AG04449 (cell line): ENCODE measurements at regions not wholly inside any gene's neighbourhood (a gene's known extent, or its start where the extent isn't known, plus 50 kb on each side); places are given as distances from the start of the nearest gene placed in this dataset.
"Not testable (repeated sequence)": the region's sequence is repeated elsewhere in the genome, so short reads cannot be mapped to it uniquely, and the experiment has no call there.

Experiments
- CTCF ChIA-PET: fragments of 350-600 bp; formaldehyde crosslinking; extraction: SDS; loops from one replicate; lab custom pipeline; 2021; ENCODE audit warnings: antibody characterized with exemption; lab: Yijun Ruan, JAX
- POLR2A ChIA-PET: fragments of 400-600, 350-600 bp; formaldehyde crosslinking; extraction: SDS; loops from one replicate; lab custom pipeline; 2020; ENCODE audit warnings: antibody characterized with exemption, inconsistent platforms; lab: Yijun Ruan, JAX
- DNase-seq: peaks from one replicate; pipeline ENCODE4 v3.0.0-alpha.2; 2010; ENCODE audit warnings: low read depth, low spot score
- H3K4me3 ChIP-seq: 2 replicates; pipeline ENCODE4 v1.5.1; 2011; ENCODE audit warnings: low read depth, mild to moderate bottlenecking, control low read depth, low read length
- CTCF ChIP-seq: IDR thresholded peaks from one replicate; pipeline ENCODE4 v1.5.1; 2011; ENCODE audit warnings: mild to moderate bottlenecking, moderate library complexity, low read length, control low read depth, inconsistent platforms; ENCODE audit not compliant: insufficient read depth; ENCODE audit errors: missing control alignments

DNA sequence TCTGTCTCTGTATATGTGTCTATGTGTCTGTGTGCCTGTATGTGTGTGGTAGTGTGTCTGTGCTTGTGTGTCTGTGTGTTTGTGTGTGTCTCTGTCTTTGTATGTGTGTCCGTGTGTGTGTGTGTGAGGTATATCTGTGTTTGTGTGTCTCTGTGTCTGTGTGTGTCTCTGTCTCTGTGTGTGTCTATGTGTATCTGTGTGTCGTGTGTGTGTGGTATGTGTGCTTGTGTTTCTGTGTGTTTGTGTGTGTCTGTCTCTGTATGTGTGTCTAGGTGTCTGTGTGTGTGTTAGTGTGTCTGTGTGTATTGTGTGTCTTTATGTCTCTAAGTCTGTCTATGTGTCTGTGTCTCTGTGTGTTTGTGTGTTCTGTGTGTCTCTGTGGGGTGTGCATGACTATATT lies 158.6 kb downstream of the TMEM121 start:
- no peak for TF ChIP-seq CTCF
- CTCF ChIA-PET = no interaction called here
- POLR2A ChIA-PET = no interaction called here
- DNase-seq = no peak
- no peak overlapping the region for H3K4me3 ChIP-seq

DNA sequence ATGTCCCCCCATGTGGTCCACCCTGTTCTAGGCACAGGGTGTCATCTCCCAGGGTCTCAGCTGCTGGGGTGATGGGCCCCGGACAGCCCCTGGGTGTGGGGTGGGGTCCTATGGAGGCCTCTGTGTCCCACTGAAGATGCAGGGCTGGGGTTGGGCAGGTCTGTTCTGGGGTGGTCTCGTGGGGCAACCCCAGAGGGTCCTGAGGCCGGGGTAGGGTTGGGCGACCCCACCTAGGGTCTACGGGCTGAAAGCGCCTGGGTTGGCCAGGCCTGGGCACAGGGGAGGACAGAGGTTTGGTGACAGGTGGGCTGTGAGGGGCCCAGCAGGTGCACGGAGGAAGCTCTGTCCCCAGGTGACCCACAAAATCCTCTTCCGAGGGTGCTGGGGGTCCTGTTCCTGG lies 159.2 kb downstream of the TMEM121 start:
- POLR2A ChIA-PET, DNase-seq, H3K4me3 ChIP-seq, CTCF ChIA-PET: not testable (repeated sequence)

GRCh38 chr14:105686050-105686449 lies 159.7 kb downstream of the TMEM121 start:
- POLR2A ChIA-PET, DNase-seq, H3K4me3 ChIP-seq, CTCF ChIA-PET: not testable (repeated sequence)

DNA sequence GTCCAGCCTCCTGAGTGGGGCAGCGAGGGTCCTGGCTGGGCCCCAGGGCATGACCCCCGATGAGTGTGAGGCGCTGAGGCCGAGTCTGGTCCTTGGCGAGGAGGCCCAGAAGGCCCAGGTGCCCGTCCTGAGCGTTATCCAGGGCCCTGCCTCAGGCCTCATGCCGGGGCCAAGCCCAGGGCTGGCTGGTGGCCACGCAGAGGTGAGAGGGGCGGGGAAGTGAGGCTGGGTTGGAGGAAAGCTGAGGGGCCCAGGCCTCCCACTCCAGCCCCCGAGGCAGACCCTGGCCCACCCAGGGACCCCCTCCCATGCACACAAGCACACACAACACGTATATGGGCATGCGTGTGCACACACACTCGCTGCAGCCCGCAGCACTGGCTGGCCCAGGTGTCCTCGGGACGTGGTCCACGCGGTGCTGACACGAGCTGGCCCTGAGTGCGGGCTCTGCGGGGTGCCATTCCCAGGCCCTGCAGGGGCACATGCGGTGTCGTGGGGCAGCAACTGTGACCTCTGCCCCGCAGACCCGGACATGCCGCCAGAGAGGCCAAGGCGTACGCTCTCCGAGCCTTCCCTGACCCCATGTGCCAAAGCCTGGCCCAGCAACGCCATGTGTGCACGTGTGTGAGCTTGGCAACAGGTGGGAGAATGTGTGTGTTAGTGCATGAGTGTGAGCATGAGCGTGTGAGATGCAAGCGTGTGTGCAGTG lies 160.2 kb downstream of the TMEM121 start:
- DNase-seq, CTCF ChIA-PET, H3K4me3 ChIP-seq, POLR2A ChIA-PET: not testable (repeated sequence)

- H3K4me3 ChIP-seq, DNase-seq, POLR2A ChIA-PET, CTCF ChIA-PET: not testable (repeated sequence)
These were observed 161.0 kb downstream of the TMEM121 start for GRCh38 chr14:105687171-105688022.

- CTCF ChIA-PET, DNase-seq, POLR2A ChIA-PET, H3K4me3 ChIP-seq: not testable (repeated sequence)
These were observed 161.6 kb downstream of the TMEM121 start for GRCh38 chr14:105688023-105688351.

- POLR2A ChIA-PET, CTCF ChIA-PET, DNase-seq, H3K4me3 ChIP-seq: not testable (repeated sequence)
These were observed 162.4 kb downstream of the TMEM121 start for GRCh38 chr14:105688664-105689221.

DNA sequence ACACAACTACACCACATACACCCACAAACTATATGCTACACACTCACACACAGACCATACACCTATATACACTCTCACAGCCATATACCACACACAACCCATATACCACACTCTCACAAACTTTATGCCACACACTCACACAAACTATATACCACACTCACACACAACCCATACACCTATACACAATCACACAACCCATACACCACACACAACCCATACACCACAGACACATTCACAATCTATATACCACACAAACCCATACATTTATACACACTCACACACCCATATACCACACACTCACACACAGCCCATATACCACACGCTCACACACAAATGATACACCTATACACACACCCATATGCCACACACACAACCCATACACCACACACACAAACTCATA lies 163.3 kb downstream of the TMEM121 start:
- ChIA-PET CTCF (no interaction called here), POLR2A (no interaction called here)
- H3K4me3 ChIP-seq = no peak overlapping the region
- no peak for DNase-seq
- TF ChIP-seq CTCF = no peak

DNA sequence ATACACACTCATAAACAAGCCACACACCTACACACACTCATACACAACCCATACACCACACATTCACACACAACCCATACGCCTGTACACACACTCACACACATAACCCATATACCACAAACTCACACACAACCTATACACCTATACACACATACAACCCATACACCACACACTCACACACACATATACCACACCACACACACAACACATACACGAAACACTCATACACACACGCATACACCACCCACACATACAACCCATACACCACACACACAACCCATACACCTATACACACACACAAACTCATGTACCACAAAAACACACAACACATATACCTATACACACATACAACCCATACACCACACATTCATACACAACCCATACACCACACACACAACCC lies 164.3 kb downstream of the TMEM121 start:
- H3K4me3 ChIP-seq = no peak overlapping the region
- POLR2A ChIA-PET = no interaction called here
- DNase-seq = no peak
- CTCF ChIA-PET = no interaction called here
- TF ChIP-seq CTCF = no peak

DNA sequence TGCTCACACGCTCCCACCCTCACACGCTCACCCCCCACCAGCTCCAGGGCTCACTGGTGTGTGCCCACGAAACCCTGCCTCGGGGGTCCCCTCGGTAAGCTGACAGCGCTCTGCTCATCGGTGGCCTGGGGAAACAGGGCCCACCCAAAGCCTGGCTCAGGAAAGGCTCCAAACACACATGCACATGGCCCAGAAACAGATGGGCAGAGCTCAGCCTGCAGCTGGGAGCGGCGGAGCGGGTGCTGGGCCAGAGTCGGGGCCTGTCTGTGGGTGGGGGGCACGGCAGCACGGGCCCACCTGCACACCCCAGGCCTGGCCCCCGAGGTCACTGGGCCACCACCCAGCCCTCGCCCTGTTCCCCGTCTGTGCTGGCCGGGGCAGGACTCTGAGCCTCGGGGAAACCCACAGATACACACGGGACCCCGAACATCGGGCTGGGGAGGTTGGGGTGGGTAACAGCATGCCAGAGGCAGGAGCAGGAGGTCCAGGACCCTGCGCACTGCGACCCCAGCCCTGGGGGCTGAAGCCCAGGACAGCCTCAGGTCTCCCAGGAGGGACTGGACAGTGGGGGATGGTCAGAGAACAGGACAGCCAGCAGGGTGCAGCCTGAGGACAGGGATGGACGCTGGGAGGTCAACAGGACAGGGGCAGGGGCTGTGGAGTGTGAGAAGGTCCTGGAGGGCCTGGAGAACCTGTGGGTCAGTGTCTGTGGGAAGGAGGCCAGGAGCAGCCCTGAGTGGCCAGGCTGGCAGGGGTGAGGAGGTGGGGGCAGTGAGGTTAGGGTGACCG lies 165.1 kb downstream of the TMEM121 start:
- H3K4me3 ChIP-seq, CTCF ChIA-PET, POLR2A ChIA-PET, DNase-seq: not testable (repeated sequence)

- CTCF ChIA-PET, POLR2A ChIA-PET, DNase-seq, H3K4me3 ChIP-seq: not testable (repeated sequence)
These were observed 165.8 kb downstream of the TMEM121 start for GRCh38 chr14:105692110-105692685.
